ENCODE measurements at regions not wholly inside any gene's neighbourhood (a gene's known extent, or its start where the extent isn't known, plus 50 kb on each side); places are given as distances from the start of the nearest gene placed in this dataset.

- Mint-ChIP-seq H3K4me1 (ENCODE audit: low read depth) (no peaks in the 10 kb centered on the region), H3K4me3 (no peak overlapping the region), H3K9me3 (ENCODE audit: low read depth) (no peaks in the 10 kb centered on the region), H3K36me3 (no peaks in the 10 kb centered on the region), H3K27me3 (peaks cover 3% of the 10 kb centered on the region), H3K27ac (no peak overlapping the region)
These were observed 122.2 kb downstream of the ACTL8 start for GRCh38 chr1:17877316-17877715.

GRCh38 chr1:17877896-17878295 lies 122.8 kb downstream of the ACTL8 start:
- no peaks in the 10 kb centered on the region for H3K36me3 Mint-ChIP-seq
- no peaks in the 10 kb centered on the region for H3K9me3 Mint-ChIP-seq (ENCODE audit: low read depth)
- H3K4me1 Mint-ChIP-seq (ENCODE audit: low read depth) = no peaks in the 10 kb centered on the region
- H3K27me3 Mint-ChIP-seq = peaks cover 3% of the 10 kb centered on the region
- no peak overlapping the region for H3K27ac Mint-ChIP-seq
- no peak overlapping the region for H3K4me3 Mint-ChIP-seq

DNA sequence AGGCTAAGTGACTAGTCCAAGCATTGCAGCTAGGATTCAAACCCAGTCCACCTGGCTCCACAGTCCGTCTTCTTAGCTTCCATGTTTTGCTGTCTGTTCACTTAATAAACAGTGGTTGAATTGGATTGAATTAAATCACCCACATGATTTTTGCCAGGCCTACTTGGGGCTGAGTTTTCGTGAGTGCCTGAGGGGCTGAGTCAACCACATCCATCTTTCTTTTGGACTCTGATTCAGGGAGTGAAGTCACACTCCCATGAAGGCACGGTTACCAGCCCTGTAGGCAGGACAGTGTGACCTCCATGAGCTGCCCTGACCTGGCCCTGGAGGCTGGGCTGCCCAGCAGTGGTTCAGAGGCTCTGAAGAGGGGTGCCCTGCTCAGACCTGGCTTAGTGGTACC lies 123.7 kb downstream of the ACTL8 start:
- peaks cover 3% of the 10 kb centered on the region for H3K27me3 Mint-ChIP-seq
- H3K4me3 Mint-ChIP-seq = no peak overlapping the region
- no peaks in the 10 kb centered on the region for H3K9me3 Mint-ChIP-seq (ENCODE audit: low read depth)
- H3K27ac Mint-ChIP-seq = no peak overlapping the region
- no peaks in the 10 kb centered on the region for H3K36me3 Mint-ChIP-seq
- no peaks in the 10 kb centered on the region for H3K4me1 Mint-ChIP-seq (ENCODE audit: low read depth)

- H3K9me3 Mint-ChIP-seq (ENCODE audit: low read depth) = no peaks in the 10 kb centered on the region
- no peak overlapping the region for H3K4me3 Mint-ChIP-seq
- peaks cover 4% of the 10 kb centered on the region for H3K27me3 Mint-ChIP-seq
- no peaks in the 10 kb centered on the region for H3K4me1 Mint-ChIP-seq (ENCODE audit: low read depth)
- no peaks in the 10 kb centered on the region for H3K36me3 Mint-ChIP-seq
- no peak overlapping the region for H3K27ac Mint-ChIP-seq
These were observed 125.3 kb downstream of the ACTL8 start for GRCh38 chr1:17880449-17880848.

- Mint-ChIP-seq H3K4me1 (ENCODE audit: low read depth) (no peaks in the 10 kb centered on the region), H3K9me3 (ENCODE audit: low read depth) (no peaks in the 10 kb centered on the region), H3K36me3 (no peaks in the 10 kb centered on the region), H3K27ac (no peak overlapping the region), H3K27me3 (peaks cover 6% of the 10 kb centered on the region), H3K4me3 (no peak overlapping the region)
These were observed 126.6 kb downstream of the ACTL8 start for GRCh38 chr1:17881761-17882160.

GRCh38 chr1:17883136-17883535 lies 128.0 kb downstream of the ACTL8 start:
- Mint-ChIP-seq H3K4me3 (no peak overlapping the region), H3K27ac (no peak overlapping the region), H3K4me1 (ENCODE audit: low read depth) (no peaks in the 10 kb centered on the region), H3K9me3 (ENCODE audit: low read depth) (no peaks in the 10 kb centered on the region), H3K36me3 (no peaks in the 10 kb centered on the region), H3K27me3 (peaks cover 6% of the 10 kb centered on the region)

- Mint-ChIP-seq H3K27ac (no peak overlapping the region), H3K4me3 (no peak overlapping the region), H3K36me3 (no peaks in the 10 kb centered on the region), H3K9me3 (ENCODE audit: low read depth) (no peaks in the 10 kb centered on the region), H3K4me1 (ENCODE audit: low read depth) (no peaks in the 10 kb centered on the region), H3K27me3 (peaks cover 6% of the 10 kb centered on the region)
These were observed 128.7 kb downstream of the ACTL8 start for GRCh38 chr1:17883662-17884395.

- H3K27ac Mint-ChIP-seq = no peak overlapping the region
- H3K9me3 Mint-ChIP-seq (ENCODE audit: low read depth) = no peaks in the 10 kb centered on the region
- H3K27me3 Mint-ChIP-seq = peaks cover 8% of the 10 kb centered on the region
- no peaks in the 10 kb centered on the region for H3K4me1 Mint-ChIP-seq (ENCODE audit: low read depth)
- H3K36me3 Mint-ChIP-seq = no peaks in the 10 kb centered on the region
- H3K4me3 Mint-ChIP-seq = no peak overlapping the region
These were observed 130.7 kb downstream of the ACTL8 start for GRCh38 chr1:17885663-17886320.

DNA sequence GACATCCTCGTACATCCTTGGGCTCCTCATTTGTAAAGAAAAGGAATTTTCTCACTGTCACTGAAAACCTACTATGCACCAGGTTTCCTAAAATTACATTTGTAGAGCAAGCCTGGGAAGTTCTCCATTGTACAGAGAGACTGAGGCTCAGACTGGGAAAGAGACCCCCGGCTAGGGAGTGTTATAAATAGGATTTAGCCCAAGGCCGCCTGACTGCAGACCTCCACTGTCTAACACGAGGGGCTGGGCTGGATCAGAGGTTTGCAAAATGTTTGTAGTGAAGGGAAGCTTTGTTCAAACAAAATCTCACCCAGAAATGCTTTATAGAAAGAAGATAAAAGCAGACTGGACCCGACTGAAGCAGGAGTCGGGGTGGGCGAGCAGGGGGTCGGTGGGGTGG lies 131.3 kb downstream of the ACTL8 start:
- Mint-ChIP-seq H3K36me3 (no peaks in the 10 kb centered on the region), H3K4me3 (no peak overlapping the region), H3K27ac (no peak overlapping the region), H3K27me3 (peaks cover 8% of the 10 kb centered on the region), H3K4me1 (ENCODE audit: low read depth) (no peaks in the 10 kb centered on the region), H3K9me3 (ENCODE audit: low read depth) (no peaks in the 10 kb centered on the region)

DNA sequence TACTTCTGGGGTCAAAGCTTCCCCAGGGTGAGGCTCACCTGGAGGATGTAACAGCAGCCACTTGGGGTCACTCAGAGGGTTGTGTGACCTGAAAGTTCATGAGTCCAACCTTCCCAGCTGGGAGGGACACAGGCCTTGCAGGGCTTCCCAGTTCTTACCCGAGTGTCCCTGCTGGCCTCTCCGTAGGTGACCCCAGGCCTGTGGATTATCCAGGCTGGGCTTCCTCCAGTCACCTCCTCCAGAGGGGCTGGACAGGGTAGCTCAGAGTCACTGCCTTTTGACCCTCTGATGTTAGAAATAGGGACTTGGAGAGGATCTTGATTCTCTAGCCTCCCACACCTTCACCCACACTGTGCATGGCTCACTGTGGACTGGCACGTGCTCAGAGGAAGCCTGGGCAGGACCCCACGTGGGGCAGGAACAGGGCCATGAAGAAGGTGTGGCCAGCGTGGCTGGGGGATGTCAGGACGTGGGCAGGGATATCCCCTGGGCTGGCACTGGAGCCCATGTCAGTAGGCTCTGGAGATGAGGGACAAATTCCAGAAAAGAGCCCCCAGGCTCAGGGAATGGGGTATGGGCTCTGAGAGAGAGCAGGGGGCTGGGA lies 131.8 kb downstream of the ACTL8 start:
- no peak overlapping the region for H3K27ac Mint-ChIP-seq
- no peaks in the 10 kb centered on the region for H3K9me3 Mint-ChIP-seq (ENCODE audit: low read depth)
- no peak overlapping the region for H3K4me3 Mint-ChIP-seq
- H3K4me1 Mint-ChIP-seq (ENCODE audit: low read depth) = no peaks in the 10 kb centered on the region
- no peaks in the 10 kb centered on the region for H3K36me3 Mint-ChIP-seq
- peaks cover 8% of the 10 kb centered on the region for H3K27me3 Mint-ChIP-seq

- no peaks in the 10 kb centered on the region for H3K9me3 Mint-ChIP-seq (ENCODE audit: low read depth)
- H3K4me3 Mint-ChIP-seq = no peak overlapping the region
- H3K4me1 Mint-ChIP-seq (ENCODE audit: low read depth) = no peaks in the 10 kb centered on the region
- peaks cover 8% of the 10 kb centered on the region for H3K27me3 Mint-ChIP-seq
- no peak overlapping the region for H3K27ac Mint-ChIP-seq
- no peaks in the 10 kb centered on the region for H3K36me3 Mint-ChIP-seq
These were observed 132.7 kb downstream of the ACTL8 start for GRCh38 chr1:17887661-17888371.

DNA sequence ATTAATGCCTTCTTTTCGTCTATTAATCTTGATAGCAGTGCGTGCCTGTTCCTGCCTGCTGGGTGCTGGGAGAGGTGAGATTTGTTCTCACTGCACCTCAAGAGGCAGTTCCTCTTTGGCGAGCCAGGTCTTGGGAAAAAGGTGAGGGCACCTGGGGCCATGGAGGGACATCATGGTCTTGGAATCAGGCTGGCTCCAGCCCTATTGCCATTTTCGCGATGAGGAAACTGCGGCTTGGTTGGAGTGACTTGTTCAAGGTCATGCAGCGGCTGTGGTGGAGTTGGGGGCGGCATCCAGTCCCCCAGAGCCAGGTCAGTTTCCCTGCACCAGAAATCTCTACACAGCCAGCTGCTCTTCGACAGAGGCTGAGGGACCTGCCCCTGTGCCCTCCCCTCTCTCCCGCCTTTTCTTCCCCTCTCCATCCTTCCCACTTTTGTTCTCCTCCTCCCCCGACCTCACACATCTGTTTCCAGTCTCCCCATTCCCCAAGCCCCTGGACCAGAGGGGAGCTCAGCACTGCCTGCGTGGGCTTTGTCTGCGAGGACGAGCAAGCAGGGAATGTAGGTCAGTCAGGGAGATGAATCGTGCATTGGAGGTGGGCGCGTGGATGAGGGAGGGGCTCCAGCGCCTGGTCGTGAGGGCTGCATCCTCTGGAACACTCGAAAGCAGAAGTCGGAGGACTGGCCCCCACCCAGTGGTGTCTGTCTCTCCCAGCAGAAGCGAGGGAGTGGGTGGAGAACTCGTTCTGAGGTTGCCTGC lies 135.1 kb downstream of the ACTL8 start:
- H3K9me3 Mint-ChIP-seq (ENCODE audit: low read depth) = no peaks in the 10 kb centered on the region

DNA sequence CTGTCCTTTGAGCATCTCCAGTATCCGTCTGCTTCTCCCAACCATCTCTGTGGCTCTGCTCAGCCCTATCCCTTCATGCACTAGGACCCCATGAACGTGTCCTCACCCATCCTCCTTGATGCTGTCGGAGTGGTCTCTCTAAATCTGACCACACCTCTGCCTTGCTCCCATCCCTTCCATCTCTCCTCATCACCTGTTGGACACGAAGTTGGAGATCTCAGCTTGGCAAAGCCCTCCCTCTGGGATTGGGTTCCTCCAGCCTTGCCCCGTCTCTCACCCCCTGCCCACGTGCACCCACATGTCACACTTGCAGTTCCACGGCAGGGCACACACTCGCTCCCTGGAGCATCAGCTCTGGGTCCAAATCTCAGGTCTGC lies 135.7 kb downstream of the ACTL8 start:
- Mint-ChIP-seq H3K9me3 (ENCODE audit: low read depth) (no peaks in the 10 kb centered on the region), H3K27me3 (peaks cover 8% of the 10 kb centered on the region), H3K4me3 (no peak overlapping the region), H3K27ac (no peak overlapping the region), H3K4me1 (ENCODE audit: low read depth) (no peaks in the 10 kb centered on the region), H3K36me3 (no peaks in the 10 kb centered on the region)

More for the DNA sequence above, 135.1 kb downstream of the ACTL8 start:
- Mint-ChIP-seq H3K27ac (no peak overlapping the region), H3K36me3 (no peaks in the 10 kb centered on the region), H3K27me3 (peaks cover 9% of the 10 kb centered on the region), H3K4me1 (ENCODE audit: low read depth) (no peaks in the 10 kb centered on the region), H3K4me3 (no peak overlapping the region)

DNA sequence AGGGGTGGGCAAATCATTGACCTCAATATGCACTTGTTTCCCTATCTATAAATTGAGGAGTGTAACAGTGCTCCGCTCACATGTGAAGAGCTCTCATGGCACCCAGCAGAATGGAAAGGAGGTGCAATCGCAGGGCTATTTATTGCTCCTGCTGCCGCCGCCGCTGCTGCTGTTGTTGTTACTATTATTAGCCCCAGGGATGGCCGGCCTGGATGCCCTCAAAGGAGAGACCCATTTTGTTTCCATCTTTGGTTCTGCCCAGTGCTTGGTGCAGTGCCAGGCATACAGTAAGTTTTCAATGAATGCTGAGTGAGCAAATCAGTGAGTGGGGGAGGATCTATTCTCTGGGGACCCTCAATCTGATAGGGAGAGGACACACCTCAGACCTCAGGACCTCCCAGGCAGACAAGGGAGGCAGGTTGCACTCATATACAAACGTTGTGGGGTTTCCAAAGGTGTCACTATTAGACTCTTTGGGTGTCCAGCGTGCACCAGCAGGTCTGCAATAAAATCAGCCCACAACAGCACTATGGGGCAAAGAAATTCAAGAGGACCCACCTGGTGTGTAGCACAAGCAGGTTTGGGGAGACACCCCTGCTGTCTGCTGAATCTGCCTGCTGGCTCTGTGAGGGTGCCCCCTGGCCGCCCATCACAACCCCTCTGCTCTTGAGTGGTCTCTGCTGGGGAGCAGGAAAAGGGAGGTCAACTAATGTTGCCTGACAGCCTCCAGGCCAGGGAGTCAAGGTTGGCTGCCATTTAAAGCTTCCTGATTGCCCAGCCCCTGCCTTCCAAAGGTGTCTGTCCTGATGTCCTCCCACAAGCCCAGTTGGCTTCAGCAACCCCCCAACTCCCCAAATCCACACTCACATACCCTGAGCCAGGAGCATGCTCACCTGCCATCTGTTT lies 136.3 kb downstream of the ACTL8 start:
- Mint-ChIP-seq H3K27ac (no peak overlapping the region), H3K4me3 (no peak overlapping the region), H3K9me3 (ENCODE audit: low read depth) (no peaks in the 10 kb centered on the region), H3K36me3 (no peaks in the 10 kb centered on the region), H3K4me1 (ENCODE audit: low read depth) (no peaks in the 10 kb centered on the region), H3K27me3 (peaks cover 11% of the 10 kb centered on the region)
